ENCODE measurements at regions not wholly inside any gene's neighbourhood (a gene's known extent, or its start where the extent isn't known, plus 50 kb on each side); places are given as distances from the start of the nearest gene placed in this dataset.

GRCh38 chr11:56883371-56883987 lies 105.2 kb upstream of the OR5AK2 start:
- TF ChIP-seq POLR2AphosphoS5 (IDR thresholded peaks at IDR 0.05; ENCODE audit: low read depth, low read length): no peak

DNA sequence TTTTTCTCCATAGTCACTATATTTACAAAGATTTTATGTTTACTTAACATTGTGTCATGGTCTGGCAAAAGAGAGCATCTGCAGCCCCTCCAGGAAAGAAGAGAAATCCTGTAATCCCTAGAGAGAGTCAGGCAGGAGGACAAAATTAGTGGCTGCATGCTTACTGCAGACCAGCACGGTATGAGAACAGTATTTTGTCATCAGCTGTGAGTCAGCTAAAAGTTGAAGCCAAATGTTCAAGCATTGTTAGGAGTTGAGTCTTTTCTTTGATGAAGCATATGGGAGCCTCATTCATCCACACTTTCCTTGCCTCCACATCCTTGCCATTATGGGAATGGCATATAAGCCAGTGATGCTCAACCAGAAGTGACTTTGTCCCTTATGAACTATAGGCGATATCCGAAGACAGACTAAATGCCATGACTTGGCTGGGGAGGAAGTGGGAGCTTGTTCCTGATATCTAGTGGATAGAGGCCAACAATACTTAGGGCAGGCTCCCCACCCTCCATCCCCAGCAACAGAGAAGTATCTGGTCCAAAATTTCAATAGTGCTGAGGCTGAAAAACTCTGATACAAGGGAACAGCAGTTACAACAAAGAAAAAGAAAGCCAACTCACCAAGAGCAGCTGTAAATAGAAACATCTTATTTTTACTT lies 112.0 kb upstream of the OR5AK2 start:
- no peak for TF ChIP-seq SIN3A (IDR thresholded peaks at IDR 0.05; ENCODE audit: borderline replicate concordance, insufficient read depth, low read length)
- no peak for TF ChIP-seq POLR2AphosphoS5 (IDR thresholded peaks at IDR 0.05; ENCODE audit: low read depth, low read length)
- TF ChIP-seq, protein P1, sequence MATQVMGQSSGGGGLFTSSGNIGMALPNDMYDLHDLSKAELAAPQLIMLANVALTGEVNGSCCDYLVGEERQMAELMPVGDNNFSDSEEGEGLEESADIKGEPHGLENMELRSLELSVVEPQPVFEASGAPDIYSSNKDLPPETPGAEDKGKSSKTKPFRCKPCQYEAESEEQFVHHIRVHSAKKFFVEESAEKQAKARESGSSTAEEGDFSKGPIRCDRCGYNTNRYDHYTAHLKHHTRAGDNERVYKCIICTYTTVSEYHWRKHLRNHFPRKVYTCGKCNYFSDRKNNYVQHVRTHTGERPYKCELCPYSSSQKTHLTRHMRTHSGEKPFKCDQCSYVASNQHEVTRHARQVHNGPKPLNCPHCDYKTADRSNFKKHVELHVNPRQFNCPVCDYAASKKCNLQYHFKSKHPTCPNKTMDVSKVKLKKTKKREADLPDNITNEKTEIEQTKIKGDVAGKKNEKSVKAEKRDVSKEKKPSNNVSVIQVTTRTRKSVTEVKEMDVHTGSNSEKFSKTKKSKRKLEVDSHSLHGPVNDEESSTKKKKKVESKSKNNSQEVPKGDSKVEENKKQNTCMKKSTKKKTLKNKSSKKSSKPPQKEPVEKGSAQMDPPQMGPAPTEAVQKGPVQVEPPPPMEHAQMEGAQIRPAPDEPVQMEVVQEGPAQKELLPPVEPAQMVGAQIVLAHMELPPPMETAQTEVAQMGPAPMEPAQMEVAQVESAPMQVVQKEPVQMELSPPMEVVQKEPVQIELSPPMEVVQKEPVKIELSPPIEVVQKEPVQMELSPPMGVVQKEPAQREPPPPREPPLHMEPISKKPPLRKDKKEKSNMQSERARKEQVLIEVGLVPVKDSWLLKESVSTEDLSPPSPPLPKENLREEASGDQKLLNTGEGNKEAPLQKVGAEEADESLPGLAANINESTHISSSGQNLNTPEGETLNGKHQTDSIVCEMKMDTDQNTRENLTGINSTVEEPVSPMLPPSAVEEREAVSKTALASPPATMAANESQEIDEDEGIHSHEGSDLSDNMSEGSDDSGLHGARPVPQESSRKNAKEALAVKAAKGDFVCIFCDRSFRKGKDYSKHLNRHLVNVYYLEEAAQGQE (IDR thresholded peaks at IDR 0.05; ENCODE audit: insufficient read depth in 1 of 2, low read depth in 2 of 2, low read length in 2 of 2): no peak
- TF ChIP-seq FOXP2 (optimal IDR thresholded peaks at IDR 0.05; ENCODE audit: borderline replicate concordance, extremely low read depth, extremely low read length, insufficient read depth): no peak
- no peak for TF ChIP-seq TAF1 (IDR thresholded peaks at IDR 0.05; ENCODE audit: borderline replicate concordance, insufficient read depth, low read length)

- TF ChIP-seq FOXP2 (optimal IDR thresholded peaks at IDR 0.05; ENCODE audit: borderline replicate concordance, extremely low read depth, extremely low read length, insufficient read depth) (no peak), POLR2AphosphoS5 (IDR thresholded peaks at IDR 0.05; ENCODE audit: low read depth, low read length) (no peak), SIN3A (IDR thresholded peaks at IDR 0.05; ENCODE audit: borderline replicate concordance, insufficient read depth, low read length) (no peak), TAF1 (IDR thresholded peaks at IDR 0.05; ENCODE audit: borderline replicate concordance, insufficient read depth, low read length) (no peak)
- TF ChIP-seq, protein P1 (IDR thresholded peaks at IDR 0.05; ENCODE audit: insufficient read depth in 1 of 2, low read depth in 2 of 2, low read length in 2 of 2): no peak
These were observed 106.7 kb upstream of the OR9G4 start for GRCh38 chr11:56855217-56855616.

GRCh38 chr11:56852131-56852530 lies 103.6 kb upstream of the OR9G4 start:
- no peak for TF ChIP-seq TAF1 (IDR thresholded peaks at IDR 0.05; ENCODE audit: borderline replicate concordance, insufficient read depth, low read length)
- TF ChIP-seq POLR2AphosphoS5 (IDR thresholded peaks at IDR 0.05; ENCODE audit: low read depth, low read length): no peak
- TF ChIP-seq FOXP2 (optimal IDR thresholded peaks at IDR 0.05; ENCODE audit: borderline replicate concordance, extremely low read depth, extremely low read length, insufficient read depth): no peak
- TF ChIP-seq SIN3A (IDR thresholded peaks at IDR 0.05; ENCODE audit: borderline replicate concordance, insufficient read depth, low read length): no peak
- TF ChIP-seq, protein P1 (IDR thresholded peaks at IDR 0.05; ENCODE audit: insufficient read depth in 1 of 2, low read depth in 2 of 2, low read length in 2 of 2): no peak

- TF ChIP-seq SIN3A (IDR thresholded peaks at IDR 0.05; ENCODE audit: borderline replicate concordance, insufficient read depth, low read length): no peak
- TF ChIP-seq, protein P1 (IDR thresholded peaks at IDR 0.05; ENCODE audit: insufficient read depth in 1 of 2, low read depth in 2 of 2, low read length in 2 of 2): no peak
- no peak for TF ChIP-seq TAF1 (IDR thresholded peaks at IDR 0.05; ENCODE audit: borderline replicate concordance, insufficient read depth, low read length)
- TF ChIP-seq FOXP2 (optimal IDR thresholded peaks at IDR 0.05; ENCODE audit: borderline replicate concordance, extremely low read depth, extremely low read length, insufficient read depth): no peak
- TF ChIP-seq POLR2AphosphoS5 (IDR thresholded peaks at IDR 0.05; ENCODE audit: low read depth, low read length): no peak
These were observed 101.4 kb upstream of the OR9G4 start for GRCh38 chr11:56849852-56850251.

Data from PFSK-1 (cell line).